AG04450 (cell line): ENCODE measurements at regions not wholly inside any gene's neighbourhood (a gene's known extent, or its start where the extent isn't known, plus 50 kb on each side); places are given as distances from the start of the nearest gene placed in this dataset.
"Not testable (repeated sequence)": the region's sequence is repeated elsewhere in the genome, so short reads cannot be mapped to it uniquely, and the experiment has no call there.

Source experiments
- CTCF ChIA-PET: fragments of 300-600, 350-600 bp; formaldehyde crosslinking; extraction: SDS; loops from one replicate; lab custom pipeline; 2022; ENCODE audit warnings: antibody characterized with exemption, inconsistent platforms; lab: Charles Lee
- POLR2A ChIA-PET: fragments of 350-600 bp; formaldehyde crosslinking; extraction: SDS; loops from one replicate; lab custom pipeline; 2021; ENCODE audit warnings: antibody characterized with exemption, inconsistent platforms; lab: Yijun Ruan, JAX
- DNase-seq: peaks from one replicate; pipeline ENCODE4 v3.0.0-alpha.2; 2011; ENCODE audit warnings: low read depth, low spot score
- H3K27ac ChIP-seq: one replicate; pipeline ENCODE4 v1.5.1; 2012; ENCODE audit warnings: low read depth, low read length, control low read depth
- H3K27me3 ChIP-seq: one replicate; pipeline ENCODE4 v1.6.0; 2012; ENCODE audit warnings: low read length; ENCODE audit not compliant: control insufficient read depth, insufficient read depth
- H3K4me3 ChIP-seq: 2 replicates; pipeline ENCODE4 v1.5.1; 2011; ENCODE audit warnings: mild to moderate bottlenecking, low read depth, low read length, control low read depth
- H3K9me3 ChIP-seq: 2 replicates; pipeline ENCODE4 v1.5.1; 2012; ENCODE audit warnings: low read length; ENCODE audit not compliant: control insufficient read depth, insufficient read depth
- TF ChIP-seq, protein P1 (sequence below): IDR thresholded peaks from 2 replicates; pipeline ENCODE4 v1.5.1; 2011; ENCODE audit warnings: low read depth, low read length, control low read depth, inconsistent platforms

DNA sequence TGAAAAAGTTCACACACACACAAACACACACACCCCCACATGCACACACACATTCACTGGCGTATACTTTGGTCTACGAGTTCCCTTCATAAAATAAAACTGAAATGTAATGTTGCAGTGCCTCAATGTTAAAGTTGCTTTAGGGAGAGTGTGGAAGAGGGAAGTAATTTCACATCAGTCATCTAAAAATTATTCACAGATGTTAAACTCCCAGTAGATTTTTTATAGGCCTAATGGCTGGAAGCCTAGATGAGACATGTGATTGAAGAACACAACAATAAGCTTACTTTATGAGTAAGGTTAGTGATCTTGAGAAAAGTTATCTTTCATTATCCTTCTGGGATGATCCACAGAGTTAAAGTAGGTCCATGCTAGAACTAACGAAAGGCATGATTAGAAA is 506.7 kb upstream of the CNTNAP5 start:
- peaks cover 2% of the 10 kb centered on the region; the same call in 1 of the 2 replicates for H3K9me3 ChIP-seq
- H3K27me3 ChIP-seq, result no peaks in the 10 kb centered on the region
- CTCF ChIA-PET, result no interaction called here

DNA sequence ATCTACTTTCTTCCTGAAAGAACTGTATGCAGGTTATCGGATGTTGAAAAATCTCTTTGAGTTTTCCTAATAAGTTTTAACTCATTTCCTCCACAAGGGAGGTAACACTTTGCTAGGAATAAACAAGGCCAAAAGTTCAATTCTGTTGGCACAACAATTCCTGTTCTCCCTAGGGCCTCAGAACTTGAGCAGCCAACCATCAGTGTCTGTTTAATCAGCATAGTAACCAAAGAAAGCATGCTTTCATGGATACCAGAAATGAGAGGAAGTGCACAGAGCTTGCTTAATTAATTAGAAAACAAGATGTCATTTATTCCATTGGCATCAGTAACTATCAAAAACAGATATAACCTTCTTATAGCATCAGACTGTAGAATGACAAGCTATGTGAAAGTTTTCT is 503.2 kb upstream of the CNTNAP5 start:
- ChIA-PET CTCF (no interaction called here), POLR2A (no interaction called here)
- TF ChIP-seq, protein P1, sequence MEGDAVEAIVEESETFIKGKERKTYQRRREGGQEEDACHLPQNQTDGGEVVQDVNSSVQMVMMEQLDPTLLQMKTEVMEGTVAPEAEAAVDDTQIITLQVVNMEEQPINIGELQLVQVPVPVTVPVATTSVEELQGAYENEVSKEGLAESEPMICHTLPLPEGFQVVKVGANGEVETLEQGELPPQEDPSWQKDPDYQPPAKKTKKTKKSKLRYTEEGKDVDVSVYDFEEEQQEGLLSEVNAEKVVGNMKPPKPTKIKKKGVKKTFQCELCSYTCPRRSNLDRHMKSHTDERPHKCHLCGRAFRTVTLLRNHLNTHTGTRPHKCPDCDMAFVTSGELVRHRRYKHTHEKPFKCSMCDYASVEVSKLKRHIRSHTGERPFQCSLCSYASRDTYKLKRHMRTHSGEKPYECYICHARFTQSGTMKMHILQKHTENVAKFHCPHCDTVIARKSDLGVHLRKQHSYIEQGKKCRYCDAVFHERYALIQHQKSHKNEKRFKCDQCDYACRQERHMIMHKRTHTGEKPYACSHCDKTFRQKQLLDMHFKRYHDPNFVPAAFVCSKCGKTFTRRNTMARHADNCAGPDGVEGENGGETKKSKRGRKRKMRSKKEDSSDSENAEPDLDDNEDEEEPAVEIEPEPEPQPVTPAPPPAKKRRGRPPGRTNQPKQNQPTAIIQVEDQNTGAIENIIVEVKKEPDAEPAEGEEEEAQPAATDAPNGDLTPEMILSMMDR, result no peak
- Histone ChIP-seq H3K4me3 (no peak overlapping the region), H3K9me3 (peaks cover 8% of the 10 kb centered on the region), H3K27me3 (no peaks in the 10 kb centered on the region), H3K27ac (no peak overlapping the region)
- DNase-seq, result no peak

More for the DNA sequence above, 506.7 kb upstream of the CNTNAP5 start:
- POLR2A ChIA-PET, result no interaction called here
- TF ChIP-seq, protein P1, result no peak
- no peak overlapping the region for H3K27ac ChIP-seq
- H3K4me3 ChIP-seq, result no peak overlapping the region
- no peak for DNase-seq

DNA sequence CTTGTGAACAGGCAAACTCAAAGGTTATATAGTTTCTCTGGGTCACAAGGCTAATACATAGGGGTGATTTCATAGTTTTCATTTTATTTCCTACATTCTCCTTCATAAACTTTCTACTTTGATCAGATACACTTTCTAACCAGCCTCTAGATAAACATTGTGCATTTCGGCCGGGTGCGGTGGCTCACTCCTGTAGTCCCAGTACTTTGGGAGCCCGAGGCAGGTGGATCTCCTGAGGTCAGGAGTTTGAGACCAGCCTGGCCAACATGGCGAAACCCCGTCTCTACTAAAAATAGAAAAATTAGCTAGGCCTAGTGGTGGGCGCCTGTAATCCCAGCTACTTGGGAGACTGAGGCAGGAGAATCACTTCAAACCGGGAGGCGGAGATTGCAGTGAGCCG is 502.6 kb upstream of the CNTNAP5 start:
- H3K9me3 ChIP-seq, result not testable (repeated sequence)

DNA sequence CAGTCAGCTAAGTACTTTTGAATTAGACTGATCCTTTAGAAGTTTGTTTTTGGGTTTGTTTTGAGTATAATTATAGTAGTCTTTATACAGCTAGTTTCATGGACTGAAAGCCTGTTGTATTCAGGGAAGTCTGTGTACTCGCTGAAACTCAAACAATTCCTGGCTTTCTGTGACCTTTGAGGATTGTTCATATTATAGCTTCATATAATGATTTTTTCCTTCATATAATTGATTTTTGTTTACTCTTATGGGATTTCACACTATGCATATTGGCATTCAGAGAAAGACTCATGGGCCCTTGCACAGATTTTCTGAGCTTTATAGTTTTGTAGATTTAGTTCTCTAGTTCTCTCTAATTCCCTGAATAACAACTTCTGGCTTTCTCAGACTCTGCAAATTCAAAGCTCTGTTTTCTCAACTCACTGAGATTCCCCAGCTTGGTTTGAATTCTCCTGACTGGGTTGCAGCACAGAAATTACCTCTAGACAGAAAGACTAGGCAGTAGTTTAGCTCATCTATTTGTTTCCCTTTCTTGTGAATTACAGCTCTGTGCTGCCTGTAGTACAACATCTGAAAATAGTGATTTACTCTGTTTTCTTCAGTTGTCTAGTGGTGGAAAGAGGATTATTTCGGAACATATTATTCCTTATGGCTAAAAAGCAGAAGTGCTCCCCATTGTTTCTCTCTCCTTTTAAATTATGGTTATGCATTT is 495.9 kb upstream of the CNTNAP5 start:
- ChIA-PET CTCF (no interaction called here), POLR2A (no interaction called here)
- Histone ChIP-seq H3K27ac (no peak overlapping the region), H3K4me3 (no peak overlapping the region), H3K9me3 (peaks cover 6% of the 10 kb centered on the region), H3K27me3 (no peaks in the 10 kb centered on the region)
- TF ChIP-seq, protein P1, result no peak
- DNase-seq, result no peak

More for the DNA sequence above, 502.6 kb upstream of the CNTNAP5 start:
- DNase-seq, CTCF ChIA-PET, POLR2A ChIA-PET, H3K27ac ChIP-seq, H3K4me3 ChIP-seq, H3K27me3 ChIP-seq: not testable (repeated sequence)

DNA sequence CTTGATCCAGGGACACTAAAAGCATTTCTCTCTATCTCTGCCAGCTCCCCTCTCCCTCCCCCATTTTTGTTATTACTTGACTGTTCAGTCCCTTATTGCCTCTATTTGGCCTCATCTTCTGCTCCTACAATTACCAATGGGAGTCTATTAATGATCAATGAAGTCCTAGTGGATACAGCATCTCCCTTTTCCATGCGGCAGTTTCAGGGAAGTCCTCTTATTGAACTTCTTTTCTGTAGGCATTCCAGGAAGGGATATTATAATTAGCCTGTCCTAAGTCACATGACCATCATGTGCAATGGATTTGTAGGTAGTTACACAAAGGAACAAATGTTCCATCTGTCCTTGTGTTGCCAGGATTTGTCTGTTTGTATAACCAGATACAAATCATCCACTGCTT is 495.1 kb upstream of the CNTNAP5 start:
- Histone ChIP-seq H3K9me3 (peaks cover 6% of the 10 kb centered on the region), H3K27me3 (no peaks in the 10 kb centered on the region), H3K4me3 (no peak overlapping the region), H3K27ac (no peak overlapping the region)
- ChIA-PET POLR2A (no interaction called here), CTCF (no interaction called here)
- no peak for DNase-seq
- TF ChIP-seq, protein P1, result no peak
